ENCODE measurements at regions not wholly inside any gene's neighbourhood (a gene's known extent, or its start where the extent isn't known, plus 50 kb on each side); places are given as distances from the start of the nearest gene placed in this dataset.
A peak's percentile ranks its signal among the peaks of the same experiment; 100 is the strongest.

DNA sequence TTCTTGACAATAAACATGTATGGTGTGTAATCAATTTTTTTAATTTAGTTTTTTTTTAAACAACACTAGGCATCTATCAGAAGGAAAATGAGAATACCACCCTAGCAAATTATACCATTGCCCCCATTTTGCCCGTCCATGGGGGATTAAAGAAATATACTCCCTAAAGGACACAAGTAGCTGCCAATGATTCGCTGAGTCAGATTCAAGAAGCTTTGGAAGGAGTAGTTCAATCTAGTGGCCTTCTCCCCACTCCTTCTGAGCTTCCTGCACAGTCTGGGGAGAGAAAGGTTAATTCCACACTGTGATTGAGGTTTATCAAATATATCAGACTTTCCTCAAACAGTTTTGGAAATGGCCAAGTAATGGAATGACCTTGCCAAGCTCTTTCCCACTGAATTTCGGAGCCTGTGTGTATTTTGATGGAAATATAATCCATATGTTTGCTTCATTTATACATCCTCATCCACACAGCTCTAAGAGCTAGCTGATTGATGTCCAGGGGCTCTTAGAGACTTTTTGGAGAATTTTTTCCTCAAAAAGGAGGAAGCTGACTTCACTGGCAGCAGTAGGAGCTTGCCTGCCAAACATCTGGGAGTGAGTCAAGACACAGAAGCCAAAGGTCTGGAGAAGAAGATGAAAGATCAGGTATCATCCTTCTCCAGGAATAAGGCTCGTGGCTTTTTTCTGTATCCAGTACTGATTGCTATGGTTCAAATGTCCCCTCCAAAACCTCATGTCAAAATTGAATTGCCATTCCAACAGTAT is 478.5 kb upstream of the PROK2 start:
- DNase-seq (ENCODE audit: low read depth) = no peak

- no peak for DNase-seq (ENCODE audit: low read depth)
These were observed 477.8 kb upstream of the PROK2 start for GRCh38 chr3:72262736-72263135.

DNA sequence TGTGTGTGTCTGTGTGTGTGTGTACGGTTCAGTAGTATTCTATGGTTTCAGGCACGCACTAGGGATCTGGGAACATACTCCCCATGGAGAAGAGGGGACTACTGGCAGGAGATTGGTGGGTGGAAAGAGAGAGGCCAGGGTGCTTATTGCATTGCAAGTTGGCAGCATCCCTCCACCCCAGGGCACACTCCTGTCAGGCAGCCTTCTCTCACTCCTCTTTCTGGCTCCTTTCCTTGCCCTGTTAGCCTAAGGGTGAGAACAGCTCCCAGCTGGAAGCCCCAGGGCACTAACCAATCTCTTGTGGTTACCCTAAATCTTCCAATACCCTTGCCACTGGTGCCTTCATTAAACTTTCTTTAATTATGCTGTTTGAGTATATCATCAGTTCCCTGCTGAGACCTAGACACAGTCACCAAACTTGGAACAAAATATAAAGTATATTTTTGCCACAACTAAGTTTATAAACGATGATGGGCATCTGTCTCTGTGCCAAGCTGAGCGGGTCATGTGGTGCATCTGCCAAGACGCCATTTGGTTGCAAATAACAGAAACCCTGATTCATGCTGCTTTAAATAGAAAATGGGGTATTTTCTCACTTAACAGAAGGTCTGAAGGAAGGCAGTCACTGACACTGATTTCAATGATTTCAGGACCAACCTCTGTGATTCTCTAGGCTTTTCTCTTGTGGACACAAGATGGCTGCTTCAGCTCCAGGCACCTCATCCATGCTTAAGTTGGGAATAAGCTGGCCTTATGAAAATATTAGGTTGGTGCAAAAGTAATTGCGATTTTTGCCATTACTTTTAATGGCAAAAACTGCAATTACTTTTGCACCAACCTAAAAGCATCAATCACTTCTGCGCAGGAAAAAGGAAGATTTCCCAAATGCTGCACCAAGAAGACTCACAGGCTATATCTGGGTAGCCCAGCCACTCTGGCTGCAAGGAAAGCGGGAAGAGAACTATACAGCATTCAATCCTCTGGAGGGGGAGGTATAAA is 476.9 kb upstream of the PROK2 start:
- peak; percentile 57 for DNase-seq (ENCODE audit: low read depth)

DNA sequence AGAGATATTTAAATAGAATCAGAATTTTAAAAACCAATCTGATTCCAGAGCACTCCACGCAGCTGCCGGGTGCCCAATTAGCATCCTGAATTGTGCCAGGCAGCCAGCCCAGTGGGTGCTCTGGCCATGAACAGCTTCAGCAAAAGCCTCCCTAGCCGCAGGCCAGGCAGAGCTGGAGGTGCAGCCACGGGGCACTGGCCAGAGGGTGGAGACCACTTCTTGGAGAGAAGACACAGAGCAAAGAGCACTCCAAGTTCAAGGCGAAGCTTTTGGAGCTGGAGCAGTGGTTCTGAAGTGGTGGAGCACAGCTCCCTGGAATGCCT is 475.6 kb upstream of the PROK2 start:
- DNase-seq (ENCODE audit: low read depth) = no peak

DNA sequence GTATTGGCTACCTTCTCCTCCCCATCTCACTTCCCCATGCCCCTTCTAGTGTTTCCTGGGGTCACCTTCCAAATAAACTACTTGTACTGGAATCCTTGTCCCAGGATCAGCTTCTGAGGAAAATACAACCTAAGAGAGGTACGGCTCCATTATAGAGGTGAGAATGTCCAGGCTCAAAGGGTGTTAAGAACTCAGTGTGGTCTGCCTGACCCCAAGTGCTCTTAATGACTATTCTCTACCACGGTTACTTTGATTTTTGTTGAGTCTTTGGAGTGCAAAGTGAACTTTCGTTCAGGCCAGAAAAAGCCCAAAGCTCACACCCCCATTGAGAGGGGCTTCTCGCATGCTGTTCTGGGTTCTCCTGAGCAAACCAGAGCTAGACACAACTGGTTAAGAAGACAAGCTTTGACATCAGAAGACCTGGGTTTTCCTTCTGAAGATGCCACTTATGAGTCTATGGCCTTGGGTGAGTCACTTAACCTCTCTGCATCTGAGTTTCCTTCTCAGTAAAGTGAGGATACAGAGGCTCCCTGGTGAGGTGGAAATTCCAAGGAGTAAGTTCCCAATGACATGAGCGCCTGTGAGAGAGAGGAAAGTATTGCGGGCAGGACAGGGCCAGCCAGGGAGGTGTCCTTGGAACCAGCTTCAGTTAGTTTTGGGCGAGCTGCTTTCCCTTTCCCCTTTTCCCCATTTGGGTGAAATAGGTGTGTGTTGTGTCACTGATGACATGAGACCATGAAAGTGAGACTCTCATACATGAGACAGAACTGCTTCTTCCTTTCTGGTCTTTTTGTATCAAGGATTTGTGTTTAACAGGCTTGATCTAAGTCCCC is 475.0 kb upstream of the PROK2 start:
- DNase-seq (ENCODE audit: low read depth) = no peak

- no peak for DNase-seq (ENCODE audit: low read depth)
These were observed 473.6 kb upstream of the PROK2 start for GRCh38 chr3:72258361-72259141.

DNA sequence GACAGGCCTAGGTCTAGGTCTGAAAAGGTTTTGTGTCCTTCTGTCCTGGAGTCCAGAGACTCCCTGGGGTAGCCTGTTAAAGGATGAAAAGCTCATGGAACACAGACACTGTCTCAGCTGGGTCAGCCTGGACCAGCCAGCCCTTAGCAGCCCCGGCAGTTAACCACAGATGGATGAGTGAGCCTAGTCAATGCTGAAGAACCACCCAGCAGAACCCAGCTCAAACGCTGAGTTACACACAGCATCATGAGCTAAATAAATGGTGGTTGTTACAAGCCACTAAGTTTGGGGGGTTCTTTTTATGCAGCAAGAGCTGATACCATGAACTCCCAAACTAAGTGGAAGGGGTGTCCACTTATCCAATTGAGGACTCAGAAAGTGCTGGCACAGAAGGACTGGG is 472.8 kb upstream of the PROK2 start:
- DNase-seq (ENCODE audit: low read depth) = no peak

DNA sequence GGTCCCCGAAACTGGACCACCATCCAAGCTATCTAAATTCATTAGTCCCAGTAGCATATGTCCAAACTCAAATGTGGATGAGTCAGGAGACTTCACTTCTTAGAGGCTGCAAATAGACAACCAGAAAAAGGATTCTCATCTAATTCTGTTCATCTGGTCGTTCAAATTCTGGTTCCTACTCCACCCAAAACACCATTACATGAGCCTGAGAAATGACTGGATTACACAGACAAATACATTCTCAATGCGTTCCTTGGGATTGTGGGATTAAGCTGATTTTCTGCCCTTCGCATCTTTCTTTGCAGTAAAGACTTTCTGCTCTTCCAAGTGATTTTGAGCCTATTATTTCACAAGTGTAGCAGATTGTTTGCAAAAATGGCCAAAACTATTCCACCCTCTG is 472.3 kb upstream of the PROK2 start:
- DNase-seq (ENCODE audit: low read depth) = no peak

- no peak for DNase-seq (ENCODE audit: low read depth)
These were observed 471.8 kb upstream of the PROK2 start for GRCh38 chr3:72256716-72257115.

GRCh38 chr3:72255791-72256559 is 471.0 kb upstream of the PROK2 start:
- peak; percentile 58 for DNase-seq (ENCODE audit: low read depth)

DNA sequence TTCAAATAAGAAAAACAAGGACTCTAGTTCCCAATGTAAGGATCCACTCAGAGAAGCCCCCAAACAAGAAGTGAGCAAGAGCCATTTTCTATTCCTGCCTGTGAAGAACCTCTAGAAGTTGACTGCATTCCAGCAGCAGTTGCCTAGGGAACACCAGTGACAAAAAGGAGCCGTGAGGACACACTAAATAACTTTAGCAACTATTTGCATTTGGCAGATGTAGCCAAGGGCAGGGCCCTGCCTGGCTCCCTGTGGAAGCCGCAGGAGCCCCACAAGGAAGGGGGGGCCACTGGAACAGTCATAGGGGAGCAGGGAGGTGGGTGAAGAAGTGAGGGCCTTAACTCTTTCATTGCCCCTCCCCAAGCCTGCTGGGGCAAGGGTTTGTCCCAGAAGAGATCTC is 470.2 kb upstream of the PROK2 start:
- peak; percentile 84 for DNase-seq (ENCODE audit: low read depth)

GRCh38 chr3:72254483-72254882 is 469.5 kb upstream of the PROK2 start:
- DNase-seq (ENCODE audit: low read depth) = no peak

DNA sequence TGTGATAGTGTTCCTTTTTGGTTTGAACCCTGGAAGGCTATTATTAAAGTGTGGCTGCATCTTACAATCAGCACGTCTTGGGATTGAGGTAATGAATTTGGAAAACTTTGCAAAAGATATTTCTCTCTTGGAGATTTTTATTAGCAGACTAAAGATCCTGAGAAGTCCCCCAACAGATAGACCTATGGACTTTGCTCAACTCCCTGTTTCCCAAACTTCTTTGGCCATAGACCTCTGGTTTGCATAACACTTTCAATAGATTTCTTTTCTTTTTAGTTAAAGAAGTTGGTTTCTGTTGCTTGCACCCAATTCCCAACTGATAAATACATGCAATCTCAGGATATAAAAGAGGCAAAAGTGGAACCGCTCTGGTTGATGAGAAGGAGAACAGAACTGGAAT is 465.8 kb upstream of the PROK2 start:
- DNase-seq (ENCODE audit: low read depth) = no peak

- DNase-seq (ENCODE audit: low read depth) = no peak
These were observed 463.9 kb upstream of the PROK2 start for GRCh38 chr3:72248869-72249268.

DNA sequence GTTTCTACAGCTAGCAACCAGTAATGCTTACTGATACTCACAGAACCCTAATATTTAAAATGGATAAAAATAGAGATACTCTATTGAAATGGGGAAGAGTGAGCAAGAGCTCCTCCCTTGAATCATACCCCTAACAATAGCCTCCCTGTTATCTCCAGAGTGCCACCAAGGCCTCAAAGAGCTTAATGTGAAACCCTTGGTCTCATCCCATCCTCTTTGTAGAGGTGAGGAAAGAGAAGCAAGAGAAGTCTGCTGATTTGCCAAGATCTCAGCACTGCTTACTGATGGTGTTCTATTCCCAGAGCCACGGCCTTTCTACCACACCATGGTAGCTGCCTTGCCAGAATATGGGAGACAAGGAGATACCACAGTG is 463.4 kb upstream of the PROK2 start:
- DNase-seq (ENCODE audit: low read depth) = no peak

- DNase-seq (ENCODE audit: low read depth) = peak; percentile 82
These were observed 462.9 kb upstream of the PROK2 start for GRCh38 chr3:72247645-72248388.

DNA sequence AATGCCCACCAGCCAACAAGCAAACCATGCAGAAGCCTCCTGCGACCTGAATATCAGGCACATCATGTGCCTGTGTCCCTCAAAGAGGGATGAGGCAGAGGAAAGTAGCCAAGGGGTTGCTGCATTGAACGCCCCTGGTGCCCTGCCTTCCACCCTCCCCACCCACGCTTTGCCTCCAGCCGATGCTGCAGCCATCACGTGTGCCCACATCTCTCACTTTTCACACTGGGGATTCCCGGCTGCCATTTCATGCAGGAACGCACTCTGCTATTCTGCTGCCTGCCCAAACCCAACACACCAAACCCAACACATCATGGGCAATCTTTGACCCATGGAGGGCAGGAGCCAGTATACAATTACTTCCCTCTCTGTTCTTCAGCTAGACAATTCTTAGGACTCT is 462.2 kb upstream of the PROK2 start:
- DNase-seq (ENCODE audit: low read depth) = no peak

DNA sequence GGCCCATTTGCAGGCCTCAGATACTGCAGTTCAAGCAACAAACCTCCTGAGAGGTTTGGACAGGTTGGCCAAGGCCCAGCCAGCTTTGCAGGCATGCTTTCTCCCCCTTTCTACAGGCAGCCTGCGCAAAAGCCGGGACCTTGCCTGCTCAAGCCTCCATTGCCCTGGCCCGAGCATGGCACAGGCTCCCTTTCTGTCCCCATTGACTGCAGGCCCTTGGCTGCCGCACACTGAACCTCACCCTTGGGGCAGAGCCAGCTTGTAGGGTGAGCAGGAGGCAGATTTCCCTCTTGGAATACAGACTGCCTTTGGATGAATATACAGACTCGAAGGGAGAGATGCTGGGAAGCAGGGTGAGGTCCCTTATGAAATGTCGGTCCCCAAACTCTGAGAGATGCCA is 461.7 kb upstream of the PROK2 start:
- DNase-seq (ENCODE audit: low read depth) = no peak

- peak; percentile 71 for DNase-seq (ENCODE audit: low read depth)
These were observed 460.3 kb upstream of the PROK2 start for GRCh38 chr3:72245183-72245811.
